AG04450 (cell line): ENCODE measurements at regions not wholly inside any gene's neighbourhood (a gene's known extent, or its start where the extent isn't known, plus 50 kb on each side); places are given as distances from the start of the nearest gene placed in this dataset.

Source experiments
- CTCF ChIA-PET: fragments of 300-600, 350-600 bp; formaldehyde crosslinking; extraction: SDS; loops from one replicate; lab custom pipeline; 2022; ENCODE audit warnings: antibody characterized with exemption, inconsistent platforms; lab: Charles Lee
- POLR2A ChIA-PET: fragments of 350-600 bp; formaldehyde crosslinking; extraction: SDS; loops from one replicate; lab custom pipeline; 2021; ENCODE audit warnings: antibody characterized with exemption, inconsistent platforms; lab: Yijun Ruan, JAX
- DNase-seq: peaks from one replicate; pipeline ENCODE4 v3.0.0-alpha.2; 2011; ENCODE audit warnings: low read depth, low spot score
- H3K27ac ChIP-seq: one replicate; pipeline ENCODE4 v1.5.1; 2012; ENCODE audit warnings: low read depth, low read length, control low read depth
- H3K27me3 ChIP-seq: one replicate; pipeline ENCODE4 v1.6.0; 2012; ENCODE audit warnings: low read length; ENCODE audit not compliant: control insufficient read depth, insufficient read depth
- H3K4me3 ChIP-seq: 2 replicates; pipeline ENCODE4 v1.5.1; 2011; ENCODE audit warnings: mild to moderate bottlenecking, low read depth, low read length, control low read depth
- H3K9me3 ChIP-seq: 2 replicates; pipeline ENCODE4 v1.5.1; 2012; ENCODE audit warnings: low read length; ENCODE audit not compliant: control insufficient read depth, insufficient read depth
- CTCF ChIP-seq: IDR thresholded peaks from 2 replicates; pipeline ENCODE4 v1.5.1; 2011; ENCODE audit warnings: low read depth, low read length, control low read depth, inconsistent platforms

DNA sequence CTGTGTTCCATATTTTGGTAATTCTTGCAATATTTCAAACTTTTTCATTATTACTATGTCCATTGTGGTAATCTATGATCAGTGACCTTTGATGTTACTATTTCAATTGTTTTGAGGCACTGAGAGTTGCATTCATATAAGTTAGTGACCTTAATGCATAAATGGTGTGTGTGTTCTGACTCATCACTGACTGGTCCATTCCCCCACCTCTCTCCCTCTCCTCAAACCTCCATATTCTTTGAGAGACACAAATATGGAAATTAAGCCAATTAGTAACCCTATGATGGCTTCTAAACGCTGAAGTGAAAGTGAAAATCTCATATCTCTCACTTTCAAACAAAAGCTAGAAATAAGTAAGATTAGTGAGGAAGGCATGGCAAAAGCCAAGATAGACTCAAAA is 739.6 kb downstream of the CCSER2 start:
- no peak for TF ChIP-seq CTCF
- ChIA-PET POLR2A (no interaction called here), CTCF (no interaction called here)
- H3K27me3 ChIP-seq, result no peaks in the 10 kb centered on the region
- DNase-seq, result no peak
- no peak overlapping the region for H3K4me3 ChIP-seq
- H3K9me3 ChIP-seq, result no peaks in the 10 kb centered on the region
- H3K27ac ChIP-seq, result no peak overlapping the region

- peaks cover 3% of the 10 kb centered on the region; the same call in 1 of the 2 replicates for H3K9me3 ChIP-seq
- no peak for TF ChIP-seq CTCF
- H3K4me3 ChIP-seq, result no peak overlapping the region
- no peak for DNase-seq
- H3K27ac ChIP-seq, result no peak overlapping the region
- CTCF ChIA-PET, result no interaction called here
- H3K27me3 ChIP-seq, result no peaks in the 10 kb centered on the region
- POLR2A ChIA-PET, result no interaction called here
Observed at GRCh38 chr10:85080934-85081333, 752.5 kb downstream of the CCSER2 start.

GRCh38 chr10:85098835-85099521 is 770.6 kb downstream of the CCSER2 start:
- POLR2A ChIA-PET, result no interaction called here
- H3K4me3 ChIP-seq, result no peak overlapping the region
- no peaks in the 10 kb centered on the region for H3K27me3 ChIP-seq
- no peak for DNase-seq
- H3K27ac ChIP-seq, result no peak overlapping the region
- H3K9me3 ChIP-seq, result peaks cover 12% of the 10 kb centered on the region
- TF ChIP-seq CTCF, result no peak
- CTCF ChIA-PET, result no interaction called here

GRCh38 chr10:85100495-85100894 is 772.1 kb downstream of the CCSER2 start:
- TF ChIP-seq CTCF, result no peak
- POLR2A ChIA-PET, result no interaction called here
- no peak for DNase-seq
- H3K27me3 ChIP-seq, result no peaks in the 10 kb centered on the region
- peaks cover 20% of the 10 kb centered on the region for H3K9me3 ChIP-seq
- CTCF ChIA-PET, result no interaction called here
- no peak overlapping the region for H3K4me3 ChIP-seq
- no peak overlapping the region for H3K27ac ChIP-seq

GRCh38 chr10:85105614-85106255 is 777.3 kb downstream of the CCSER2 start:
- TF ChIP-seq CTCF, result no peak
- Histone ChIP-seq H3K27me3 (no peaks in the 10 kb centered on the region), H3K9me3 (peaks cover 10% of the 10 kb centered on the region), H3K4me3 (no peak overlapping the region), H3K27ac (no peak overlapping the region)
- no peak for DNase-seq
- ChIA-PET POLR2A (no interaction called here), CTCF (no interaction called here)
